Esophagus muscularis mucosa (tissue), 4 donors: ENCODE measurements at regions not wholly inside any gene's neighbourhood (a gene's known extent, or its start where the extent isn't known, plus 50 kb on each side); places are given as distances from the start of the nearest gene placed in this dataset.

Experiments used
- EP300 ChIP-seq: sonication (generic); formaldehyde crosslinking; IDR thresholded peaks from one replicate; pipeline ENCODE4 v1.6.1; 2017; ENCODE audit warnings: antibody characterized with exemption
- POLR2A ChIP-seq: fragments of 450-650 bp; IDR thresholded peaks from one replicate; pipeline ENCODE4 v1.6.1; 2017; ENCODE audit warnings: antibody characterized with exemption, moderate library complexity, mild to moderate bottlenecking, low read depth
- POLR2AphosphoS5 ChIP-seq, 2 donors: sonication (generic); formaldehyde crosslinking; IDR thresholded peaks; one replicate each; pipeline ENCODE4 v1.6.1; 2017; ENCODE audit warnings: antibody characterized with exemption in 2 of 2
- TF ChIP-seq, protein P1 (sequence below), 3 experiments: fragments of 200-600 bp in 2 of 3; fragments of 450-650 bp in 1 of 3; sonication (generic) in 2 of 3; IDR thresholded peaks; one replicate each; pipeline ENCODE4 v1.5.1; 2017 to 2019; ENCODE audit warnings: antibody characterized with exemption in 3 of 3, mild to moderate bottlenecking in 2 of 3, moderate library complexity in 1 of 3

DNA sequence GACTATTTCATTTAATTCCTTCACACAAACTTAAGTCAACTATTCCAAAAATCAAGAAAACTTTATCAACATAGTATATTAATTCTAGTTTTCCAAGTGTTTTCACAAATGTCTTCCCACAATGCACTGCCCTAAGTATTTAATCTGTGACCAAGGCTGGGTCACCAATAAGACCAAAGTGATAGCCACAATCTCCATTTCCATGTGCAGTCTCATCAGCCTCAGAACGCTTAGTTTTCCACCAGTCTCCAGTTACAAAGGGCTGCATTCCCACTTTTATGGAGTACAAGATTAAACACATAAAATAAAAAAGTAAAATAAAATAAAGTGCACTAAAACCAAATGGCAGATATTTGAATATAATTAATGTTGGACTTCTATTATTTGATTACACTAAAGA, 371.6 kb upstream of the CCNH start:
- TF ChIP-seq POLR2A (no peak), POLR2AphosphoS5 (IDR thresholded peaks at IDR 0.05) (no peak), EP300 (no peak)
- TF ChIP-seq, protein P1, sequence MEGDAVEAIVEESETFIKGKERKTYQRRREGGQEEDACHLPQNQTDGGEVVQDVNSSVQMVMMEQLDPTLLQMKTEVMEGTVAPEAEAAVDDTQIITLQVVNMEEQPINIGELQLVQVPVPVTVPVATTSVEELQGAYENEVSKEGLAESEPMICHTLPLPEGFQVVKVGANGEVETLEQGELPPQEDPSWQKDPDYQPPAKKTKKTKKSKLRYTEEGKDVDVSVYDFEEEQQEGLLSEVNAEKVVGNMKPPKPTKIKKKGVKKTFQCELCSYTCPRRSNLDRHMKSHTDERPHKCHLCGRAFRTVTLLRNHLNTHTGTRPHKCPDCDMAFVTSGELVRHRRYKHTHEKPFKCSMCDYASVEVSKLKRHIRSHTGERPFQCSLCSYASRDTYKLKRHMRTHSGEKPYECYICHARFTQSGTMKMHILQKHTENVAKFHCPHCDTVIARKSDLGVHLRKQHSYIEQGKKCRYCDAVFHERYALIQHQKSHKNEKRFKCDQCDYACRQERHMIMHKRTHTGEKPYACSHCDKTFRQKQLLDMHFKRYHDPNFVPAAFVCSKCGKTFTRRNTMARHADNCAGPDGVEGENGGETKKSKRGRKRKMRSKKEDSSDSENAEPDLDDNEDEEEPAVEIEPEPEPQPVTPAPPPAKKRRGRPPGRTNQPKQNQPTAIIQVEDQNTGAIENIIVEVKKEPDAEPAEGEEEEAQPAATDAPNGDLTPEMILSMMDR (IDR thresholded peaks at IDR 0.05), result no peak
